ENCODE measurements at regions not wholly inside any gene's neighbourhood (a gene's known extent, or its start where the extent isn't known, plus 50 kb on each side); places are given as distances from the start of the nearest gene placed in this dataset.
A peak's percentile ranks its signal among the peaks of the same experiment; 100 is the strongest.

DNA sequence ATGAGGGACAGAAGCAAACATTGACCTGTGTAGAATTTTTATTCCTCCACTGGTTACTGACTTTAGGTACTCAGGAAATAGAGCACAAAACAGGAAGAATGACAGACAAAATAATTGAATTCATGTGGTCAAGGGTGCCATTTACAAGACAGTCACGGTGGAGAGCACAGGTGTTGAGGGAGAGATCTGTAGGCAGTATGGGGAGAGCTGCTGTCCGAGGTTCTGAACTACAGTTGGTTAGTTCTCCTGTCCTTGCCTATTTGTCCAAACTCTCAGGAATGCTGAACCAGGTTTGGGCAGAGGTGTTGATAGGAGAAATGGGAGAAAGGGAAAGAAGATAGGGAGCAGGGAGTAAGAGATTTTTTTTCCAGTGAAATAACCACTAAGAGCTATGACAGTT lies 178.5 kb upstream of the ZBTB20 start:
- DNase-seq (peak; percentile 11), ATAC-seq (no peak)

DNA sequence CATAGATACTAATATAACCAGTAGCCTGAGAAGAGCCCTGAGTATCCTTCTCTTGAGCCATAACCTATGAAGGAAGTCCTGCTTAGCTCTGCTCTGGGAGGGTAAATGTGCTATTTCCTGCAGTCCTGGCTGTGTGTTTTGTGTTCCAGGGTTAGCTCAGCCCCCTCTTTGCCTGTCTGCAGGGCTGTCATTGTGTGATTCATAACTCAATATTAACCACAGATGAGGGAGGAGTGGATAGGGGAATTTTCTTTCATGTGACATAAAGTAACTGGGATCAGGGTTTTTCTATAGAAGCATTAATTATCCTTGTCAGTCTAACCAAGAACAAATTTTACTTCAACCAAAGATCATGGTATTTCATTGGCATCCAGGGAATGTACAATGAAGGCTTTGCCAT lies 183.3 kb upstream of the ZBTB20 start:
- no peak for ATAC-seq

DNA sequence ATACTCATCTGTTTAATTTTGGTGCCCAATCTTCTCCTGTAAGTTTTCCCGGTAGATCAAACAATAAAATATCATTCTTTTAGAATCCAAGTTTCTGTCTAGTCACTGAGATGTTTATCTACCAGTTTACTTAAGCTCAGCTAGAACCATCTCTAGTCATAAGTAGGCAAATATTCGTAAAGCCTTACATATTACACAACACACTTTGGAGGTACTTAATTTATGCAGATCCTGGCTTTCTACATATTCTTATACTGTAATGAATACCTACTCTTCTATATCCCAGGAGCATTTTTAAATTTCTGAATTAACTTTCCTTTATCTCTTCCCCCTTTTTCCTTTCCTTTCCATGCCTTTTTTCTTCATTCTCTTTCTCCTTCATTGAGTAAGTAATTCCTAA lies 185.9 kb upstream of the ZBTB20 start:
- ATAC-seq (no peak), DNase-seq (no peak)

More for the DNA sequence above, 183.3 kb upstream of the ZBTB20 start:
- no peak for DNase-seq

DNA sequence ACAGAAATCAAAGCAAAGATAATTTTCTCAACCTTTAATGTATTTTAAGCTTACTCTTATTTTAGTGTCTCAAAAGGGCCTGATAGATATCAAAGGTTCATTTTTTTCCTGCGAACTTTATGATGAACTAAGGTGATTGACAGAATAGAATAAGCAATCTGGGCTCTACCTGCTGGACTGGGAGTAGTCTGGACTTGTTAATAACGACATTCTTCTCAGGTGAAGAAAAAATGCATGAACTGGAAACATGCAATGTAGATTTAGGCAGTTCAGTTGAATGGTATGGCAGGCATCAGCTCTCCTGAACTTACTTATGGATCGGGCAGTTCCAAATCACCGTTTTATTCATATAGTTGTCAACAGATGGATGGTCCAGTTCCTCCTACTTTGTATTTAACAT lies 189.7 kb upstream of the ZBTB20 start:
- no peak for ATAC-seq
- DNase-seq: no peak

DNA sequence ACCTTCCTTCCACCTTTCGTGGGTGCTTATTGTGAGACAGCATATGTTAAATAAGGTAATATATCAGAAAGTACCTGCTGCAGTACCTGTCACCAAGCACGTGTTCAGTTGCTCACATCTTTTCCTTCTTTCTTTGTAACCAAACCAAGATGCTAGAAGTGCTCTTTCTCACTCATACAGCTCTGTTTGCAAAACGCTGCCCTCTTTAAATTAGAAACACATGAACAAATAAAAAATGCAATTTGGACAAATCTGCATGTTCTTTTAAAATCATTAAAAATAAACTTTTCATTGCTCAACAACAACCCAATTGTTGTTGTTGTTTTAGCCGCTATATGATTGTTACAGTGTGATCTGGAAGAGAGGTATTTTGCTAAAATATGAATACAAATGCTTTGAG lies 193.5 kb upstream of the ZBTB20 start:
- ATAC-seq: no peak
- no peak for DNase-seq

DNA sequence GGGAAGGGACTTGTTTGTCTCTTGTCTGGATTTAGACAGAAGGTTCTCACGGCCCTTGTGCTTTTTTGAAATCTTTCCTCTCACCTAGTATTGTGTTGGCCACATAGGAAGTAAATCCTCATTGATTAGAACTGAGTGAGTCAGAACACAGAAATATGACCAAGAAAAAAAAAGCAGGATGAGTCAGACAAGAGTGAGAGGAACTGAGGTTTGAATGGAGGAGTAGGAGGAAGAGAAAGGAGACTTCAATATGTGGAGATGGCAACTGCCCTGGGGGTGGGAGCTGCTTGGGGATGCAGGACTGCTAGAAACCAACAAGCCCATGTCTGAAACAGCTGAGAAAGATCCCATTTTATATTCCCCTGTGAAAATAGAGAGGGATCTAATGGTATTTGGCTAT lies 194.1 kb upstream of the ZBTB20 start:
- ATAC-seq: peak; percentile 36
- no peak for DNase-seq

DNA sequence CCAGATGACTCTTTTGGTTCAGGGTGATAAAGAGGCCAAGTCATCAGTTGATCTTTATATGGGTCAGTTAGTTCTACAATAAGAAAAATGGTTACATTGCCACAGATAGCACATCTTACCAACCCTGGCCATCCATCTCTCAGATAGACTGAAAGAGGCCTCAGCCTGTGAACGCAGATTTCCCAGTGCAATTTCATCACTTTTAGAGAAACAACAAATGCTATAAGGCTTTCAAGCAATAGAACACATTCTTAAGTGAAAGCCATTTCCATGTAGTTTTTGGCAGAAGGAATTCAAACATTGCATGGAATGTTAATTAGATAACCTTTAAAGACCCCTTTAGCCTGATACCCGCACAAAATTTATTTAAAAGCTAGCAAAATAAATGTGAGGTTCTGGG lies 200.6 kb upstream of the ZBTB20 start:
- DNase-seq (no peak), ATAC-seq (no peak)

DNA sequence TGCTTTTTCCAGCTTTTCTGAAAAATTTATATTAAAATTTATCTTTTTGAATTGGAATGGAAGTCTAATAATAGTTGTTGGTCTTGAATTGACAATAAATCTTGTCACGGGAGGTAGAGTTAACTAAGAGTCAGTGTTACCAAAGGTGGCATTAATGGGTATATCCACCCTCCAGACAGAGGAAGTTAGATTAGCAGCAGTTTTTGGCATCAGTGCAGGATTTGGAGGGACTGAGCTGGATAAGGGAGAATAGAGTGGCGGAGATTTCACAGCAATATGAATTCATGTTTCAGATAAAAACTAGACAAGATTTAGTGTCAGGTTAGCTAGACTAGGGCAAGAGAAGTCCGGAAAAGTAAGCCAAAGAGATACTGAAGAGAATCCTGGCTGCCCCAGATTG lies 201.3 kb upstream of the ZBTB20 start:
- no peak for DNase-seq
- no peak for ATAC-seq

DNA sequence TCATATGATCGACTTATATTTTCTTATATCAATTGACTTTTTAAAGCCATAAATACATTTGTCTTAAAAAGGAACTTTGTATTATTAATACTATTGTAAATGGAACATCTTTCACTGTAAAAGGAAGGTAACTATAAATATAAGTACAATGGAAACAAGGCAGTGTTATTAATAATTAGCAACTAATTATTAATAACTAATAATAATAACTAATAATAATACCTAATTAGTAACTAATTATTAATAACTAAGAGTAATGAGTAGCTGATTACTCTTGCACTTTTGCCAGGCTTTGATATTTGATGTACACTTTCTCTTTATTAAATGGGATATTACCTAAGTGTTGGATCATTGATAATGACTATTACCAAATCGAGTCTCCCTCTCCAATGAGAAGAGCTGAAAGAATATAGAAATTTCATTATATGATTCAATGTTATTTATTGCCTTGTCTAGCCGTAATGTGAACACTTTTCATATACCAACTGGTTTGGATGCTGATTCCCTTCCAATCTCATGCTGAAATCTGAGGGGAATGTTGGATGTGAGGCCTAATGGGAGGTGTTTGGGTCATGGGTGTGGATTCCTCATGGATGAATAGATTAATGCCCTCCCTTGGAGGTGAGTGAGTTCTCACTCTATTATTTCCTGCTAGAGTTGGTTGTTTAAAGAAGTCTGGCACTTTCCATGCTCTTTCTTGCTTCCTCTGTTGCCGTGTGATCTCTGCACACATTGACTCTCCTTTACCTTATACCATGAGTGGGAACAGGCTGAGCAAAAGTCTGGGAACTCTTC lies 202.1 kb upstream of the ZBTB20 start:
- DNase-seq (no peak), ATAC-seq (no peak)

DNA sequence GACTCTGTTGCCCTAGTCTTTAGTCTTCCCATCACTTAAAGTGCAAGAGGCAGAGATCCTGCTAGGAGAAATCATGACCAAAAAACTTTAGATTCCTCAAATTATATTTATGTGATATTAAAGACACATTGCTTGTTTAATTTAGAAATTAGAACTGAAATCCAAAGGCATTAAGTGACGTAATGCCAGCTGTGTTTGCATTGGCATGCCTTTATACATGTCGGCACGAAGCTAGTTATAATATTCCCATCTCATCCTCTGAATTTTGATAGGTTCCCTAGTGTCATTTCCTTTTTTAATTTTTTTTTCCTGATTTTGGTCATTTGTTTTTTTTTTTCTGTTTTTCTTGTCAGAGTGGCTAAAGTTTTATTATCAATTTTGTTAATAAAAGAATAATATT lies 203.5 kb upstream of the ZBTB20 start:
- no peak for ATAC-seq
- DNase-seq: no peak

DNA sequence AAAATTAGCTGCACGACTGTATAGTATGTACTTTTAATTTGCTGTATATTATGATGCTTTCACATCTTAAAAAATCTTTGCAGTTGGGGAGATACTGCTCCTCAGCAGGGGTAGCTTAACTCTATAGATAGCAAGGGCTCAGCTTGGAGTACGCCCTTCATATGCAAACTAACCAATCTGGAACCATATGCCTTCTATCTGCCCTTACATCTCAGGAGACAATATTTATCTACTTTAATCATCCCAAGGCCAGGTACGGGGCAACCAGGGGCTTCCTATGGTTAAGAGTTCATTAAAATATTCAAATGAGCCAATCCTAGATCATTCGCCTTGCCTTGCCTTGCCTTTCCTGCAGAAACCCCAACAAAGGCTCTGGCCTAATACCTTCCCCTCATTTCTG lies 204.1 kb upstream of the ZBTB20 start:
- no peak for DNase-seq

DNA sequence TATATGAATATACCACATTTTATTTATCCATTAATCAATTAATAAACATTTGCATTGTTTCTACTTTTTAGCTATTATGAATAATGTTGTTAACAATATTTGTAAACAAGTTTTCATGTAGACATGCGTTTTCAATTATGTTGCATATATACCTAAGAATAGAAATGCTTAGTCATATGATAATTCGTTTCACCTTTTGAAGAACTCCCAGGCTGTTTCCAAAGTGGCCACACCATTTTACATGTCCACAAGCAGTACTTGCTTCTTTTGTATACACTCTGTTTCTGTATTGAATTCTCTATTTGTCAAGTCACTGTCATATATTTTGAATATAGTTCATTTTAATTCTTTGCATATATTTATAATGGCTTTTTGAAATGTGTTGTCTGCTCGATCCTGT lies 206.9 kb upstream of the ZBTB20 start:
- no peak for DNase-seq
- ATAC-seq: no peak

More for the DNA sequence above, 204.1 kb upstream of the ZBTB20 start:
- ATAC-seq: no peak

DNA sequence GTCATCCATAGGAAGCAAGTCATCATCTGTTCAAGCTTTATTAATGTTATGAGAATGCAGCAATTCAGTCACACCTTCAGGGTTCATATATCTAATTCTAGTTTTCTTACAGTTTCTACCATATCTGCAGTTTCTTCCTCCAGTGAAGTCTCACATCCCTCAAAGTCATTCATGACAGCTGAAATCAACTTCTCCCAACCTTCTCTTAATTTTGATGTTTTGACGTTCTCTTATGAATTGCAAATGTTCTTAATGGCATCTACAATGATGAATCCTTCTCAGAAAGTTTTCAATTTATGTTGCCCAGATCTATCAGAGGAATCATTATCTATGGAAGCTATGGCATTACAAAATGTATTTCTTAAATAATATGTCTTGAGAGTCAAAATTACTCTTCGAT lies 210.4 kb upstream of the ZBTB20 start:
- ATAC-seq: no peak
- DNase-seq: no peak

DNA sequence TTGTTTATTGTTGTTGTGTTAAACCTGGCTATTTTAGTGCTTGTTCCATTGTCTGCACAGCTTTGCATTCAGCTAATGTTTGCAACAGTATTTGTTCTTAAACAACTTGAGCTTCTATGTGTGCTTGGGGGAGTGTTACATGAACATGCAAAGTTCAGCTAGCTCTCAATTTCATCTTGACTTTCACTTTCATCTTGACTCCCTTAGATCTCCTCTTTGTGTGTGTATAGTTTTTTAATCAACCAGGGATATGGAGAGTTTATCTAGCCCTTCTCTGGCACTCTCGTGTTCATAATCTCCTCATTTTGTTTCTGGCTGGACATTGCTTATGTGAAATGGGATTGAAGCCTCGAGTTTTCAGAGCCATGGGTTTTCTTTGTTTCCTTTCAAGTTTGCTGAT lies 212.4 kb upstream of the ZBTB20 start:
- ATAC-seq (no peak), DNase-seq (no peak)

DNA sequence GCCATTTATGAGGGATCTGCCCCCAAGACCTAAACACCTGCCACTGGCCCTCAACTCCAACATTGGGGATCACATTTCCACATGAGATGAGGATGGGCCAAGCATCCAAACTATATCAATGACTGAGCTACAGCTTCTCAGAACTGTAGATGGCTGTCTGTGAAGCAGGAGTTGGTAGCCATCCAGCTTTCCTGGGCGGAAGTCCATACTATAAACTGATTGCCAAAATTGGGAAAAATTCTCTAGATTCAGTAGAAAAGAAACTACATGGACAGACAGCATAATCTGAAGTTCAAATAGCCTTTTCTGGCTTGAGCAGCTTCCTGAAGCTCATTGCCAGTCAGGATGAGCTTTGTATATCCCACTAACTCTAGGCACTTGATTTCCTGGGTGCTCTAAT lies 214.7 kb upstream of the ZBTB20 start:
- ATAC-seq (no peak), DNase-seq (no peak)

DNA sequence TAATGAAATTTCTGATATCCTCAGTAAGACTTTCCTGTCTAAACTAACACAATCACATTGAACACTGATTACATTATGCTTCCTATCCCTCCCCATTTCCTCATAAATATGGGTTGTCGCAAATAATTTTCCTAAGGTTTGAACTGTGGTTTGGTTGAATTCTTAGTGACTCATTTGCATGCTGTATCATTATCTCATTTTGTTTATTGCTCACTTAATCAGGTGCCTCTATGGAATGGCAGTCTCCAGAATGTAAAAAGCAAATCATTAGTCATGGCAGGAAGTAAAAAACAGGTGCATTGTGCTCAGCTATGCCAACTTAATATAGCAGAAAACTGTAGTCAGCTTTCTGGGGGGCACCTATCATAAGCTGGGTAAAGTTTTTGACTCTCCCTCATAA lies 216.0 kb upstream of the ZBTB20 start:
- no peak for ATAC-seq
- DNase-seq: no peak

DNA sequence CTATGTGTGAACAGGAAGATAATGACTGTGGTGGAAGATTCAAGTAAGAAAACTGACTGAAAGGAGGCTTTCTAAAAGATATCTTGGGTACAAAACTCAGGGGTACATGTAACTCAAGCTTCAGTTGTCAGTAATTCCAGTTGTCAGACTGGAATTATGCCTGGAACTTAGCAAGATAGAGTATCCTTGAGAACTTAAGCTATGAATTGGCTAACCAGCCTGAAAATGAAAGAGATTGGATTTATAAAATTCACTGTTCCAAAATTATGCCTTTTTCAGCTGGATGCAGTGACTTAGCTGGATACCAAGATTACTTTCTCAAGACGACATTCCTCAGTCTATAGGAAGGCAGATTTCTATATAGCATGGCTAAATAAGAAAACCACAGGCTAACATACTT lies 221.9 kb upstream of the ZBTB20 start:
- DNase-seq: no peak
- no peak for ATAC-seq

DNA sequence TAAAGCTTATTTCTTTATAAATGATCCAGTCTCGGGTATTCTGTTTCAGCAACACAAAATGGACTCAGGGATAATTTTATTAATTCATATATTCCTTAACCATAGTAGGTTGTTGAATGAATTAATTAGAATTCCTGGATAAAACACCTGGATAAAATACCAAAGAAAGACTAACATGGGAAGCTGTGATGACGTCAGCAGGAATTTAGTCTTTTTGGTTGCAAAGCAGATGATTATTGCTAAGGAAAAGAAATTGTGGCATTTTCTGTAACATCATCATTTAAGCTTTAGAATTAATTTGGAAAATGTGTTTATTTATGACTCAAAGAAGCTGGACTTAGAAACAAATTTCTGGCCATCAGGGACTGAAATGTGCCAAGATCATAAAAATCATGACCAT lies 228.3 kb upstream of the ZBTB20 start:
- DNase-seq (no peak), ATAC-seq (no peak)

DNA sequence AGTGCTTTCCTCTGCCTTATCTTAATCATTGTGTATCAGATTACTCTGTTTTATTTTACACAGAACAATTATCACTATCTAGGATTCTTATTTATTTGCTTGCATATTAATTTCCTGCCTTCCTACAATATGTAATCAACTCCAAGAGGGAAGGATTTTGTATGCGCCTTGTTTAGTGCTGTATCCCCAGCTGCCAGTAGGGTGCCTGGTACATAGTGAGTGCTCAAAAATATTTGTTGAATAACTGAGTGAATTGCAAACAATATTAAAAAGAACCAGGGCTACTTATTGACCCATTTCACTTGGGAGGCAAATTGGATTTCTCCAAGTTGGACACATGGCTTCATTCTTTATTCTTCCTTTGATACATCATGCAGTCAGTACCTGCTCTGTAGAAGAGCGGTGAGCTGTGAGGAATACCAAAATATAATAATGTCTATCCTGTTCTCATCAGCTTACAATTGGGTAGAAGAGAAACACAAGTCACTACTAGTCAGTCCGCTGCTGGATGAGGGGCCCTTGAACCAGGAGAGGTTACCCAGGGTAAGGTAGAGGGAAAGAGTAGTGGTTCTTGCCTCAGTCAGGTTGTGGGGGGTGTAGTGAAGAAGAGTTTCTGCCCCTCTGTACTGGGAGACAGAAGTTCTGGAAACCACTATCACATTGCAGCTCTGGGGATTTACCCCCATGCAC lies 233.9 kb upstream of the ZBTB20 start:
- ATAC-seq: no peak
- no peak for DNase-seq

DNA sequence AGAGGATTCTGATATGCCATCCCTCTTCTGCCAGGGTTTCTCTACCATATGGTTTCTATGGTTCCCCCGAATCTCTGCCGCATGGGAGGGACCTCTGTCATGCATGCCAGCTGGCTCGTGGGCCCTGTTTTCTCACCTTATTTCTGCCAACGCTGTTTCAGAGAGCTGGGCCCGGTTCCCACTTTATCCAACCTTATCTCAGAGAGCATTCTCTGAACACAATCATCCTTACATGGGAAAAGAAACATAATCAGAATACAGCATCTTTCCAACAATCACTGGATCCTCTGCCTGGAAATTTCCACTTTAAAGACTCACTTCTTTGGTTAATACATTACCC lies 234.5 kb upstream of the ZBTB20 start:
- ATAC-seq (no peak), DNase-seq (no peak)

DNA sequence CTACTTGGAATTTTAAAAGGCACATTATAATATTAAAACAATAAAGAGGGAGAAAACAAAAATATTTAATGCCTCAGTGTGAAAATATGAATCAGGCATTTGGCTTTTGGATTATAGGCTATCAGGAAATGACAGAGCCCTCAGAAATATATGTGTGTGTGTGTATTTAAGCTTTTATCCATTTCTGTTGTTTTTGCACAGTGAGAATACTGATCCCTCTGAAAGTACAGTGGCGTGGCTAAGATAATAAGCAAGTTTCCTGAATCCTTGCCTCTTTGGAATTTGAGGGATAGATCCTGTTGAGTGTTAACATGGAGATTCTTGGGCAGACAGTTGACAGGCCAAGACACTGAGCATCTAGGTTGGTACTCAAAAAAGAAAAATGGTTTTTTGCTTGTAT lies 234.8 kb upstream of the ZBTB20 start:
- ATAC-seq: no peak
- no peak for DNase-seq

DNA sequence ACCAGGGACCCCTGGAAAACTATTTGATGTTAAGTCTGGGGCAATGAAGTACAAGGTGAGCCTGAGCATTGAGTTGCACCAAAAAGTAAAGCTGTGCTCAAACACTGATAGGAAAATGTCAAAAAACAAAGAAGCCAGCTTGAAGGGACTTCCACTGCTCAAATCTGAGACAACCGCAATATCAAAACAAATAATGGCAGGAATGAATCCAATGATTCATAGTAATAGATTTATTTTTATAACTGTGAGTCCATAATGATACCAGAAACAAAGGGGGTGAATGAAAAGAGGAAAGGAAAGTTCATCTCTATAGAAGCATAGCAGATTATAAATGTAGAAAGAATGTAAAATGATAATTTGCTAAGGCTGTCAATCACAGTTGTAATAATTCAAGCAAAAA lies 237.3 kb upstream of the ZBTB20 start:
- DNase-seq (no peak), ATAC-seq (no peak)

DNA sequence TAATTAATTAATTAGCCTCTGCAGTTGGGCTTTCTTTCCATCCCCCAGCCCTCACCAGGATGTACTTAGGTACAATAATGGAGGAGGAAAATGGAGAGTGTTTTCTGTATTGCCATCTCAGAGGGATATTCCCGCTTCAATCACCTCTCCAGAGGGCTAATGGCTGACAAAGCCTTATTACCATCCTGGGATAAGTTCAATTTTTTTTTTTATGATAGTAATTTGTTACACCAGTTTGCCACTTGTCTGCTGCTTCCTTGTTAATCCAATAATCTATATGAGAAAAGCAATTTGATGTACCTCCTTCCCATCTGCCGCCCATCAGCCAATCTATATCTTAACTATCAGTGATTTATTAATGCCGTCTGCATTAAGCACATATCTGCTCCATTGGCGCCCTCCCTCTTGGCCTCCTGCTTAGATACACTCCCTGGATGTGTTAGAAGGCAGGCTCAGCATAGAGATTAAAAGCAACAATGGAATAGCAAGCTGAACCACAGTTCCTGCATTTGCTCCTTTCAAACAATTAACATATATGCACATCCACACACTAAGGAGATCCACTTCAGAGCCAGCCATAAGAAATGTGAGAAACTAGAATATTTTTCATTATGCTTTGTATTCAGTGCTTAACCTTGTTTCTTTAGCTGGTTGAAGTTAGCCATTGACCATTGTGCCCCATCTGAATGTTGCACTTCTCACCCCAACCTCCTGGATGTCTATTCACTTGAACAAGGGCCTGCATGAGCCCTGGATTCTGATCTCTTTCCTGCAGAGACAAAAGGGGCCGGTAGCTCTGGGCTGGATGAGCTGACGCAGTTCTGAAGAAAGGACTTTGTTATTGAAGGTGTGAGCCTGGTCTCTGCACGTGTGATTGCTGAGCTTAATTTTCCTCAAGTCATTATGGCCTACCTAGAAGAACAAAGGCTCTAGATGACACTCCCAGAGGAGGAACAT lies 237.3 kb upstream of the GAP43 start:
- ATAC-seq: no peak
- DNase-seq: no peak

Measured in stimulated activated naive CD8-positive, alpha-beta T cell treated with anti-CD3 and anti-CD28 coated beads, Interleukin-15, Interleukin-2, amounts not matched to agents 100 U/mL and 50 U/mL, for 24 hours (primary cell).